Thyroid gland (tissue), 4 donors: ENCODE measurements at regions not wholly inside any gene's neighbourhood (a gene's known extent, or its start where the extent isn't known, plus 50 kb on each side); places are given as distances from the start of the nearest gene placed in this dataset.

ENCODE experiments used
- DNase-seq, 2 donors: peaks; one replicate each; pipeline ENCODE4 v3.0.0-alpha.2; 2019
- H3K27ac ChIP-seq, 3 donors: fragments of 200-600 bp; sonication (generic); 1 replicate in 2 of 3; 2 replicates in 1 of 3; pipeline ENCODE4 v1.5.1; 2016 to 2019; ENCODE audit warnings: mild to moderate bottlenecking in 1 of 3, moderate library complexity in 1 of 3
- H3K27me3 ChIP-seq: fragments of 200-600 bp; sonication (generic); one replicate; pipeline ENCODE4 v1.5.1; 2019
- H3K36me3 ChIP-seq, 2 donors: fragments of 200-600 bp; sonication (generic); one replicate each; pipeline ENCODE4 v1.5.1; 2016 to 2019
- H3K4me1 ChIP-seq, 2 donors: fragments of 200-600 bp; sonication (generic); one replicate each; pipeline ENCODE4 v1.5.1; 2017 to 2019
- H3K4me3 ChIP-seq, 3 donors: fragments of 200-600 bp; sonication (generic); replicated peaks in 1 of 3; 1 replicate in 2 of 3; 2 replicates in 1 of 3; pipeline ENCODE4 v1.5.1; 2016; ENCODE audit warnings: mild to moderate bottlenecking in 1 of 3
- H3K9me3 ChIP-seq: fragments of 200-600 bp; sonication (generic); one replicate; pipeline ENCODE4 v1.5.1; 2017
- POLR2A ChIP-seq, 2 donors: fragments of 450-650 bp; IDR thresholded peaks; one replicate each; pipeline ENCODE4 v1.6.1; 2017; ENCODE audit warnings: antibody characterized with exemption in 2 of 2, mild to moderate bottlenecking in 2 of 2, moderate library complexity in 1 of 2
- WGBS, 2 donors: methylation state at CpG; one replicate each; pipeline ENCODE4 v1.1.5; 2017; 5-methylcytosine and 5-hydroxymethylcytosine counted together
- intact Hi-C: fragments of 100-400 bp; cut with DNase I; formaldehyde crosslinking; loops from one replicate; pipeline ENCODE4 v1.15.1; 2023
- TF ChIP-seq, protein P1 (sequence below), 6 experiments: fragments of 200-600 bp in 3 of 6; fragments of 450-650 bp in 3 of 6; sonication (generic) in 3 of 6; IDR thresholded peaks; one replicate each; pipeline ENCODE4 v1.5.1; 2016 to 2019; ENCODE audit warnings: antibody characterized with exemption in 6 of 6, mild to moderate bottlenecking in 2 of 6, inconsistent platforms in 1 of 6, moderate library complexity in 1 of 6

DNA sequence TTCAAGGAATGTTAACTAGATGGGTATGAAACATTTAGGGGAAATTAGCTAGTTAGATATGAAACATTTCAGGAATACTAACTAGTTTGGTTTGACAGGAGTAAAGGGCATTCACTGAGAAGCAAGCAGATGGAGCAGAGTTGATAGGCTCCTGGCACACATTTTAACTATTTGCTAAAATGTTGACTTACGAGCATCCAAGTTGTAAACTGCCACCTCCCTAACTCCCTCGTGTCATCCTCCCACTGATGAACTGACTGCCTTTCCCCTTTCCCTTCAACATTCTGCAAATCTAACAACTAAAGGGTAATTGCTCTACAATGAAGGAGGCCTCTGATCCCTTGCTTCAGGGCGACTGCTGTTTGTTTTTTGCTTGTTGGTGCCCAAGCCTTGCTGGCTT lies 580.4 kb upstream of the FAM98A start:
- Histone ChIP-seq H3K9me3 (no peaks in the 10 kb centered on the region), H3K27ac (no peak overlapping the region), H3K27me3 (no peaks in the 10 kb centered on the region), H3K36me3 (no peaks in the 10 kb centered on the region), H3K4me3 (no peak overlapping the region), H3K4me1 (no peaks in the 10 kb centered on the region)
- WGBS, 2 donors, result 77 to 80% methylated on average over 3 of the region's 3 CpGs
- TF ChIP-seq, protein P1, sequence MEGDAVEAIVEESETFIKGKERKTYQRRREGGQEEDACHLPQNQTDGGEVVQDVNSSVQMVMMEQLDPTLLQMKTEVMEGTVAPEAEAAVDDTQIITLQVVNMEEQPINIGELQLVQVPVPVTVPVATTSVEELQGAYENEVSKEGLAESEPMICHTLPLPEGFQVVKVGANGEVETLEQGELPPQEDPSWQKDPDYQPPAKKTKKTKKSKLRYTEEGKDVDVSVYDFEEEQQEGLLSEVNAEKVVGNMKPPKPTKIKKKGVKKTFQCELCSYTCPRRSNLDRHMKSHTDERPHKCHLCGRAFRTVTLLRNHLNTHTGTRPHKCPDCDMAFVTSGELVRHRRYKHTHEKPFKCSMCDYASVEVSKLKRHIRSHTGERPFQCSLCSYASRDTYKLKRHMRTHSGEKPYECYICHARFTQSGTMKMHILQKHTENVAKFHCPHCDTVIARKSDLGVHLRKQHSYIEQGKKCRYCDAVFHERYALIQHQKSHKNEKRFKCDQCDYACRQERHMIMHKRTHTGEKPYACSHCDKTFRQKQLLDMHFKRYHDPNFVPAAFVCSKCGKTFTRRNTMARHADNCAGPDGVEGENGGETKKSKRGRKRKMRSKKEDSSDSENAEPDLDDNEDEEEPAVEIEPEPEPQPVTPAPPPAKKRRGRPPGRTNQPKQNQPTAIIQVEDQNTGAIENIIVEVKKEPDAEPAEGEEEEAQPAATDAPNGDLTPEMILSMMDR (IDR thresholded peaks at IDR 0.05), result no peak
- TF ChIP-seq POLR2A (IDR thresholded peaks at IDR 0.05), result no peak
- no peak for DNase-seq
- intact Hi-C loops, result no loop called here

GRCh38 chr2:34178482-34178881 lies 579.4 kb upstream of the FAM98A start:
- intact Hi-C loops, result no loop called here
- DNase-seq, result no peak
- TF ChIP-seq POLR2A (IDR thresholded peaks at IDR 0.05), result no peak
- TF ChIP-seq, protein P1 (IDR thresholded peaks at IDR 0.05), result no peak
- H3K4me3 ChIP-seq, result no peak overlapping the region
- no peaks in the 10 kb centered on the region for H3K4me1 ChIP-seq
- H3K27ac ChIP-seq, result no peak overlapping the region
- H3K36me3 ChIP-seq, result no peaks in the 10 kb centered on the region
- H3K9me3 ChIP-seq, result no peaks in the 10 kb centered on the region
- H3K27me3 ChIP-seq, result no peaks in the 10 kb centered on the region

- no peak for DNase-seq
- TF ChIP-seq, protein P1 (IDR thresholded peaks at IDR 0.05), result no peak
- no peak for TF ChIP-seq POLR2A (IDR thresholded peaks at IDR 0.05)
- Histone ChIP-seq H3K4me1 (no peaks in the 10 kb centered on the region), H3K27ac (no peak overlapping the region), H3K9me3 (no peaks in the 10 kb centered on the region), H3K36me3 (no peaks in the 10 kb centered on the region), H3K27me3 (no peaks in the 10 kb centered on the region), H3K4me3 (no peak overlapping the region)
- intact Hi-C loops, result no loop called here
Measured at GRCh38 chr2:34176693-34177092, 577.6 kb upstream of the FAM98A start.

DNA sequence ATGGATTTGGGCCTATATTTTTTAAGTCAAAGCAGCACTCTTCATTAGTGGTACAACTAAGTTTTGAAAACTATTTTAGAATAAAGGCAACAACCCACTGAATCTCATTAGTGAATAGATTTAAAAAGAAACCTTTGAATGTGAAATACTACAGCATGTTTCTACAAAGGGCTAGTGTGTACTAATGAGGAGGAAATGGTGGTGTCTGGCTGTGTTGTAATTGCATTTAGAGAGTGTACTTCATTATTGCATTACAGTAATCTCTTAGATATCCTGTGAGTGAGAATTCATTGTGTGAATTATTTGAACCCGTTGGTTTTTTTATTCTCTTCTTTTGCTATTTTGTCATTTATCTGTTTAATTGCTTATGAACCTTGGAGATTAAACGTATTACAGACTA lies 575.4 kb upstream of the FAM98A start:
- Histone ChIP-seq H3K27ac (no peak overlapping the region), H3K36me3 (no peaks in the 10 kb centered on the region), H3K4me3 (no peak overlapping the region), H3K9me3 (no peaks in the 10 kb centered on the region), H3K27me3 (no peaks in the 10 kb centered on the region), H3K4me1 (no peaks in the 10 kb centered on the region)
- WGBS, 2 donors, result 87 to 88% methylated on average over 2 of the region's 2 CpGs
- intact Hi-C loops, result no loop called here
- no peak for DNase-seq
- TF ChIP-seq, protein P1 (IDR thresholded peaks at IDR 0.05), result no peak
- TF ChIP-seq POLR2A (IDR thresholded peaks at IDR 0.05), result no peak

DNA sequence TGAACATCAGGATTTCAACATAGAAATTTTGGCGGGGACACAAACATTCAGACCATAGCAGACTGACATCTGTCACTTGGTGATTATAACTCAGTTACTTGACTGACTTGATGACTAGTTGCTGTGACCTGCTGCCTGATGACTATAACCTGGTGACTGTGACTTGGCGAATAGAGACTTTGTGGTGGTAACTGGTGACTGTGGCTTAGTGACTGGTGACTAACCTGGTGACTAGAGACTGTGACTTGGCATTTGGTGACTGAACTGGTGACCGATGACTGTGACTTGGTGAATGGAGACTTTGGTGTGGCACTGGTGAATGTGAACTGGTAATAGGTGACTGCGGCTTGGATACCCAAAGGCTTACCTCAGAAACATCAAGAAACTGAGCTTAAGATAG lies 563.1 kb upstream of the FAM98A start:
- Histone ChIP-seq H3K27me3 (no peaks in the 10 kb centered on the region), H3K4me3 (no peak overlapping the region), H3K27ac (no peak overlapping the region), H3K9me3 (no peaks in the 10 kb centered on the region), H3K36me3 (no peaks in the 10 kb centered on the region), H3K4me1 (no peaks in the 10 kb centered on the region)
- WGBS, 2 donors, result 92 to 96% methylated on average over 4 of the region's 4 CpGs
- intact Hi-C loops, result no loop called here
- no peak for TF ChIP-seq POLR2A (IDR thresholded peaks at IDR 0.05)
- TF ChIP-seq, protein P1 (IDR thresholded peaks at IDR 0.05), result no peak
- DNase-seq, result no peak
